ENCODE measurements at regions not wholly inside any gene's neighbourhood (a gene's known extent, or its start where the extent isn't known, plus 50 kb on each side); places are given as distances from the start of the nearest gene placed in this dataset.

- Histone ChIP-seq H2AFZ (ENCODE audit: low read length, unreplicated experiment) (no peak overlapping the region), H3K27me3 (ENCODE audit: insufficient read depth, low read length) (no peaks in the 10 kb centered on the region), H3K27ac (ENCODE audit: low read depth, low read length) (no peak overlapping the region), H3K79me2 (ENCODE audit: control insufficient read depth, insufficient read depth, low read length, unreplicated experiment) (no peaks in the 10 kb centered on the region), H3K4me3 (ENCODE audit: low read depth, low read length) (no peak overlapping the region), H3K36me3 (ENCODE audit: insufficient read depth, low read length) (no peaks in the 10 kb centered on the region), H3K4me1 (ENCODE audit: control insufficient read depth, insufficient read depth, low read length, unreplicated experiment) (no peaks in the 10 kb centered on the region)
These were observed 1139.3 kb upstream of the CELF2 start for GRCh38 chr10:9878383-9878782.

DNA sequence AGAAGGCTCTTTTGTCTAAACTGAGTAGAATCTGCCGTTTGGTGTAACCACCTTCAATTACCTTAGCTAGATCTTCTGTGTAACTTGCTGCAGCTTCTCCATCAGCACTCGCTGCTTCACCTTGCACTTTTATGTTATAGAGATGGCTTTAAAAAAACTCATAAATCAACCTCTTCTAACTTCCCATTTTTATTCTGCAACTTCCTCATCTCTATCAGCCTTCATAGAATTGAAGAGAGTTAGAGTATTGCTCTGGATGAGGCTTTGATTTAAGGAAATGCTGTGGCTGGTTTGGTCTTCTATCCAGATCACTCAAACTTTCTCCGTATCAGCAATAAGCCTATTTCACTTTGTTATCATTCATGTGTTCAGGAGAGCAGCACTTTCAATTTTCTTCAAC lies 1131.9 kb upstream of the CELF2 start:
- Histone ChIP-seq H2AFZ (ENCODE audit: low read length, unreplicated experiment) (no peak overlapping the region), H3K27ac (ENCODE audit: low read depth, low read length) (no peak overlapping the region), H3K4me3 (ENCODE audit: low read depth, low read length) (no peak overlapping the region), H3K79me2 (ENCODE audit: control insufficient read depth, insufficient read depth, low read length, unreplicated experiment) (no peaks in the 10 kb centered on the region), H3K4me1 (ENCODE audit: control insufficient read depth, insufficient read depth, low read length, unreplicated experiment) (no peaks in the 10 kb centered on the region), H3K27me3 (ENCODE audit: insufficient read depth, low read length) (no peaks in the 10 kb centered on the region), H3K36me3 (ENCODE audit: insufficient read depth, low read length) (no peaks in the 10 kb centered on the region)

DNA sequence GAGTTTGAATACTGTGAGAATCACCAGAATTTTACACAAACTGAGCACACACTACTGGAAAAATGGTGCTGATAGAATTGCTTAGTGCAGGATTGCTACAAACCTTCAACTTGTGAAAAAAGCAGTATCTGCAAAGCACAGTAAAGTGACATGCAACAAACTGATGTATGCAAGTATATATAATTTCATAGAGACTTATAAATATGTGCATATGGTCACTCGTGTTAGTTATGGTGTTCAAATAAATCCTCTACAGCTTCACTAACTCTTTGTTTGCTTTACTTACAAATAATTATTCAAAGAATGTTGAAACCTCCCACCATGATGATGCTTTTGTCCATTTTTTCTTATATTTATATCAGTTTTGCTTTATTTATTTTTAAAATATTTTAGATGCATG lies 1130.9 kb upstream of the CELF2 start:
- Histone ChIP-seq H3K4me3 (ENCODE audit: low read depth, low read length) (no peak overlapping the region), H3K27me3 (ENCODE audit: insufficient read depth, low read length) (no peaks in the 10 kb centered on the region), H2AFZ (ENCODE audit: low read length, unreplicated experiment) (no peak overlapping the region), H3K79me2 (ENCODE audit: control insufficient read depth, insufficient read depth, low read length, unreplicated experiment) (no peaks in the 10 kb centered on the region), H3K27ac (ENCODE audit: low read depth, low read length) (no peak overlapping the region), H3K4me1 (ENCODE audit: control insufficient read depth, insufficient read depth, low read length, unreplicated experiment) (no peaks in the 10 kb centered on the region), H3K36me3 (ENCODE audit: insufficient read depth, low read length) (no peaks in the 10 kb centered on the region)

DNA sequence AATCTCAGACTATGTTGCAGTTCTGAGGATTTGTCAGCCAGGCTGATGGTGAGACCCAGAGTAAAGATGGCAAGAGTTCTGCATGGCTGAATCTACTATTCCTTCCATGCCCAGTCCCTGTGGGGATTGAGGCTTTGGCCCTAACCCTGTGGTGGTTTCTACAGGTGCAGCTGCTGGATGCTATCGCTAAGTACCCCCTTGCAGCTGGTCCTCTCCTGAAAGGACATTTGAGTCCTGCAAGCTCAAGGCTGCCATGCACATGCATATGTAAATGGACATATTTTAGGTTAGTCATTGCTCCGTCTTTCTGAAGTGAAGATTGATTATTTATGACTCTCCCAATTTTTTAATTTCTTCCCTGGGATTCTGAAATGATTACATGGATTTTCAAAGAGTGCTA lies 1122.2 kb upstream of the CELF2 start:
- no peaks in the 10 kb centered on the region for H3K79me2 ChIP-seq (ENCODE audit: control insufficient read depth, insufficient read depth, low read length, unreplicated experiment)
- H3K27me3 ChIP-seq (ENCODE audit: insufficient read depth, low read length): no peaks in the 10 kb centered on the region
- H3K4me3 ChIP-seq (ENCODE audit: low read depth, low read length): no peak overlapping the region
- no peak overlapping the region for H2AFZ ChIP-seq (ENCODE audit: low read length, unreplicated experiment)
- H3K27ac ChIP-seq (ENCODE audit: low read depth, low read length): no peak overlapping the region
- H3K4me1 ChIP-seq (ENCODE audit: control insufficient read depth, insufficient read depth, low read length, unreplicated experiment): no peaks in the 10 kb centered on the region
- H3K36me3 ChIP-seq (ENCODE audit: insufficient read depth, low read length): no peaks in the 10 kb centered on the region

DNA sequence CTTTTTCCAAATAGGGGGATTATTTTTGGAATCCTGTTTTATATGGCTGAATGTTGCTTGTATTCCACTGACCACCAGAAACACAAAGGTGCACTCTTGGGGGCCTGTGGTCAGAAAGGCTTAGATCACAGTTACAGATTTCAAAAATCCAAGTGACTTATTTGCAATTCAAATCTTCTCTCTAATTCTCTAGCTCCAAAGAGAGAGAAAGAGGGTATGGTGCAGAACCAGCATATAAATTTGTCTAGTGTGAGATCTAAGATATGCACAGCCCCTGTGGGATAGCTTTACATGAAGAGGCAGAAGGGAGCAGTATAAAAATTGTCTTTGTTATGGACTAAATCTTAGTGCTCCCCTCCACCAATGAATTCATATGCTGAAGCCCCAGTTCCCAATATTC lies 1121.7 kb upstream of the CELF2 start:
- Histone ChIP-seq H2AFZ (ENCODE audit: low read length, unreplicated experiment) (no peak overlapping the region), H3K27me3 (ENCODE audit: insufficient read depth, low read length) (no peaks in the 10 kb centered on the region), H3K4me3 (ENCODE audit: low read depth, low read length) (no peak overlapping the region), H3K4me1 (ENCODE audit: control insufficient read depth, insufficient read depth, low read length, unreplicated experiment) (no peaks in the 10 kb centered on the region), H3K79me2 (ENCODE audit: control insufficient read depth, insufficient read depth, low read length, unreplicated experiment) (no peaks in the 10 kb centered on the region), H3K36me3 (ENCODE audit: insufficient read depth, low read length) (no peaks in the 10 kb centered on the region), H3K27ac (ENCODE audit: low read depth, low read length) (no peak overlapping the region)

DNA sequence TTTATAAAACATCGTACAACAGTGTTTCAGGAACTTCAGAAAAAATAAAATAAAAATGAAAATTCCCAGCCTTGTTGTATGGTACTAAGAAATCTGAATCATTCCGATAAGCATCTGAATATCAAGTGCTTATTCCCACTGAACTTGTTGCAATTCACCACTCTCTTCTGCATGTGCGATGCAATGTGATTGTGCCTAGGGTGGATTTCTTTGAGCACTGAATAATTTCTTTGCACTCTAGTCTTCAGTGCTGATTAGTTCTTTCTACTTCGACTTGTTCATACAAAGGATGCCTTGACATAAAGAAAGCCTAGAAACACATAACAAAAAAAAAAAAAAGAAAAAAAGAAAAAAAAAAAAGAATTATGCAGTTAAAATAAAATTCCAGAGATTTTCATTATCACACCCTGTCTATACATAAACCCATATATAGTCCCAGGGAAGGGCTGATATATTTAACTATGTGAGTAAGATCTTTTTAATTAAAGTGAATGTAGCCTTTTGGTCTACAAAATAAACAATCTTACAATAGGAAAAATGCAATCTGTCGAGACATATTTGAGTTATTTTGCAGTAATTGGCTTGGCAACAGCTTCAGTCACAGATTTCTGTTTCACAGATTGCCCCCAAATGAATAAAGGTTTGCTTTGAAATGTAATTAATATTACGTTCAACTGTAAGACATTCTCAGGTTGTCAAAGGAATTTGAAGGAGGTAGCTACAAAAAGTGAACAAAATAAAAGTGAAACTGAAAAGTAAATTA lies 1118.9 kb upstream of the CELF2 start:
- H2AFZ ChIP-seq (ENCODE audit: low read length, unreplicated experiment): peak overlapping the region; percentile 90
- H3K4me3 ChIP-seq (ENCODE audit: low read depth, low read length): peak overlapping the region; percentile 66
- H3K79me2 ChIP-seq (ENCODE audit: control insufficient read depth, insufficient read depth, low read length, unreplicated experiment): no peaks in the 10 kb centered on the region

GRCh38 chr10:9900751-9901150 lies 1116.9 kb upstream of the CELF2 start:
- no peaks in the 10 kb centered on the region for H3K4me1 ChIP-seq (ENCODE audit: control insufficient read depth, insufficient read depth, low read length, unreplicated experiment)

More for the DNA sequence above, 1118.9 kb upstream of the CELF2 start:
- H3K36me3 ChIP-seq (ENCODE audit: insufficient read depth, low read length): no peaks in the 10 kb centered on the region
- H3K27ac ChIP-seq (ENCODE audit: low read depth, low read length): no peak overlapping the region
- no peaks in the 10 kb centered on the region for H3K27me3 ChIP-seq (ENCODE audit: insufficient read depth, low read length)
- no peaks in the 10 kb centered on the region for H3K4me1 ChIP-seq (ENCODE audit: control insufficient read depth, insufficient read depth, low read length, unreplicated experiment)

DNA sequence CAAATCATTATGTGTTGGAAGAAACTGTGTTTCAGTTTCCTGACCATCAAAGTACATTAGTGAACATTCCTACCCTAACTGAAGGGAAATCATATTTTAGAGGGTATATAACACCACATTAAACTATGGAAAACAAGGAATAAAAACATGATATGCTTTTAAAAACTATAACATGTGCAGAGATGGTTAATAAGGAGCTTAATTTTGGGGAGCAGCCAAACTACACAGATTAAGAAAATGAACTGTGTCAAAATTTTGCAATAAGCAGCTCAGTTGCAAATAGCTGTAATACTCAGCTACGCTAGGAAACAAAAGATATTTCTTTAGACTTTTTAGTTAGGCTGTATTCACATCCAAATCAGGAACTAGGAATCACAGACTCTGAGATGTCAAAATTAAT lies 1115.7 kb upstream of the CELF2 start:
- H2AFZ ChIP-seq (ENCODE audit: low read length, unreplicated experiment): no peak overlapping the region
- H3K27me3 ChIP-seq (ENCODE audit: insufficient read depth, low read length): no peaks in the 10 kb centered on the region
- no peaks in the 10 kb centered on the region for H3K79me2 ChIP-seq (ENCODE audit: control insufficient read depth, insufficient read depth, low read length, unreplicated experiment)
- no peaks in the 10 kb centered on the region for H3K36me3 ChIP-seq (ENCODE audit: insufficient read depth, low read length)
- H3K27ac ChIP-seq (ENCODE audit: low read depth, low read length): no peak overlapping the region
- H3K4me3 ChIP-seq (ENCODE audit: low read depth, low read length): no peak overlapping the region
- no peaks in the 10 kb centered on the region for H3K4me1 ChIP-seq (ENCODE audit: control insufficient read depth, insufficient read depth, low read length, unreplicated experiment)

More at GRCh38 chr10:9900751-9901150, 1116.9 kb upstream of the CELF2 start:
- Histone ChIP-seq H3K36me3 (ENCODE audit: insufficient read depth, low read length) (no peaks in the 10 kb centered on the region), H3K79me2 (ENCODE audit: control insufficient read depth, insufficient read depth, low read length, unreplicated experiment) (no peaks in the 10 kb centered on the region), H2AFZ (ENCODE audit: low read length, unreplicated experiment) (no peak overlapping the region), H3K4me3 (ENCODE audit: low read depth, low read length) (no peak overlapping the region), H3K27ac (ENCODE audit: low read depth, low read length) (no peak overlapping the region), H3K27me3 (ENCODE audit: insufficient read depth, low read length) (no peaks in the 10 kb centered on the region)

DNA sequence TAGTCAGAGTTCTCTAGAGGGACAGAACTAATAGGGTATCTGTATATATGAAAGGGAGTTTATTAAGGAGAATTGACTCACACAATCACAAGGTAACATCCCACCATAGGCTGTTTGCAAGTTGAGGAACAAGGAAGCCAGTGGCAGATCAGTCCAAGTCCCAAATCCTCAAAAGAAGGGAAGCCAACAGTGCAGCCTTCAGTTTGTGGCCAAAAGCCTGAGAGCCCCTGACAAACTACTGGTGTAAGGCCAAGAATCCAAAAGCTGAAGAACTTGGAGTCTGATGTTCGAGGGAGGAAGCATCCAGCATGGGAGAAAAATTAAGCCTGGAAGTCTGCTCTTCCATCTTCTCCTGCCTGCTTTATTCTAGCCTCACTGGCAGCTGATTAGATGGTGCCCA lies 1107.2 kb upstream of the CELF2 start:
- Histone ChIP-seq H3K4me1 (ENCODE audit: control insufficient read depth, insufficient read depth, low read length, unreplicated experiment) (no peaks in the 10 kb centered on the region), H3K27ac (ENCODE audit: low read depth, low read length) (no peak overlapping the region), H3K79me2 (ENCODE audit: control insufficient read depth, insufficient read depth, low read length, unreplicated experiment) (no peaks in the 10 kb centered on the region), H3K4me3 (ENCODE audit: low read depth, low read length) (no peak overlapping the region), H3K36me3 (ENCODE audit: insufficient read depth, low read length) (no peaks in the 10 kb centered on the region), H2AFZ (ENCODE audit: low read length, unreplicated experiment) (no peak overlapping the region), H3K27me3 (ENCODE audit: insufficient read depth, low read length) (no peaks in the 10 kb centered on the region)

- Histone ChIP-seq H3K27me3 (ENCODE audit: insufficient read depth, low read length) (no peaks in the 10 kb centered on the region), H2AFZ (ENCODE audit: low read length, unreplicated experiment) (no peak overlapping the region), H3K79me2 (ENCODE audit: control insufficient read depth, insufficient read depth, low read length, unreplicated experiment) (no peaks in the 10 kb centered on the region), H3K4me1 (ENCODE audit: control insufficient read depth, insufficient read depth, low read length, unreplicated experiment) (no peaks in the 10 kb centered on the region), H3K27ac (ENCODE audit: low read depth, low read length) (no peak overlapping the region), H3K36me3 (ENCODE audit: insufficient read depth, low read length) (no peaks in the 10 kb centered on the region), H3K4me3 (ENCODE audit: low read depth, low read length) (no peak overlapping the region)
These were observed 1106.2 kb upstream of the CELF2 start for GRCh38 chr10:9911488-9911887.

- Histone ChIP-seq H3K79me2 (ENCODE audit: control insufficient read depth, insufficient read depth, low read length, unreplicated experiment) (no peaks in the 10 kb centered on the region), H2AFZ (ENCODE audit: low read length, unreplicated experiment) (no peak overlapping the region), H3K4me1 (ENCODE audit: control insufficient read depth, insufficient read depth, low read length, unreplicated experiment) (no peaks in the 10 kb centered on the region), H3K4me3 (ENCODE audit: low read depth, low read length) (no peak overlapping the region), H3K27ac (ENCODE audit: low read depth, low read length) (no peak overlapping the region), H3K27me3 (ENCODE audit: insufficient read depth, low read length) (no peaks in the 10 kb centered on the region), H3K36me3 (ENCODE audit: insufficient read depth, low read length) (no peaks in the 10 kb centered on the region)
These were observed 1103.7 kb upstream of the CELF2 start for GRCh38 chr10:9913876-9914514.
